GM23338 (cell line): ENCODE measurements at regions not wholly inside any gene's neighbourhood (a gene's known extent, or its start where the extent isn't known, plus 50 kb on each side); places are given as distances from the start of the nearest gene placed in this dataset.

Experiments
- ATAC-seq: fragments of 200-7000 bp; cut with Tn5 transposase; 3 replicates; pipeline ENCODE4 v1.9.1; 2020
- DNase-seq: peaks from one replicate; pipeline ENCODE4 v3.0.0-alpha.2; 2015; ENCODE audit warnings: low spot score
- H2AFZ ChIP-seq: fragments of 200-600 bp; sonication (generic); 2 replicates; pipeline ENCODE4 v1.8.0; 2016; ENCODE audit warnings: antibody characterized with exemption, mild to moderate bottlenecking, moderate library complexity
- H3F3A ChIP-seq: fragments of 200-600 bp; sonication (generic); replicated peaks from 2 replicates; pipeline ENCODE4 v1.8.0; 2017; ENCODE audit warnings: antibody characterized with exemption, mixed run types, low read depth
- H3K27ac ChIP-seq: fragments of 200-600 bp; sonication (generic); 2 replicates; pipeline ENCODE4 v1.6.1; 2016; ENCODE audit warnings: low read depth
- H3K27me3 ChIP-seq: fragments of 200-600 bp; sonication (generic); 2 replicates; pipeline ENCODE4 v1.8.0; 2016; ENCODE audit warnings: mild to moderate bottlenecking, mixed run types, moderate library complexity; ENCODE audit not compliant: insufficient read depth
- H3K36me3 ChIP-seq: fragments of 200-600 bp; sonication (generic); 2 replicates; pipeline ENCODE4 v1.8.0; 2016; ENCODE audit warnings: mild to moderate bottlenecking; ENCODE audit not compliant: insufficient read depth
- H3K4me1 ChIP-seq: fragments of 200-600 bp; sonication (generic); 2 replicates; pipeline ENCODE4 v1.8.0; 2016; ENCODE audit warnings: mild to moderate bottlenecking, moderate library complexity; ENCODE audit not compliant: insufficient read depth
- H3K4me2 ChIP-seq: fragments of 200-600 bp; sonication (generic); 2 replicates; pipeline ENCODE4 v1.7.1; 2017; ENCODE audit warnings: mixed run types
- H3K4me3 ChIP-seq: fragments of 200-600 bp; sonication (generic); 2 replicates; pipeline ENCODE4 v1.6.1; 2016; ENCODE audit warnings: mixed run types
- H3K79me2 ChIP-seq: fragments of 200-600 bp; sonication (generic); replicated peaks from 2 replicates; pipeline ENCODE4 v1.8.0; 2017; ENCODE audit warnings: mild to moderate bottlenecking; ENCODE audit not compliant: insufficient read depth
- H3K9me2 ChIP-seq: fragments of 200-600 bp; sonication (generic); 2 replicates; pipeline ENCODE4 v1.8.0; 2017; ENCODE audit not compliant: insufficient read depth
- H4K20me1 ChIP-seq: fragments of 200-600 bp; sonication (generic); replicated peaks from 2 replicates; pipeline ENCODE4 v1.8.0; 2017; ENCODE audit warnings: mild to moderate bottlenecking; ENCODE audit not compliant: insufficient read depth
- H3K27ac Mint-ChIP-seq: 2 replicates; pipeline ENCODE4 v1.8.0; 2020; ENCODE audit warnings: inconsistent platforms, mild to moderate bottlenecking, moderate library complexity, mixed read lengths
- H3K27me3 Mint-ChIP-seq: 3 replicates; pipeline ENCODE4 v1.8.0; 2022; ENCODE audit warnings: low read depth, mild to moderate bottlenecking, moderate library complexity, mixed read lengths, inconsistent platforms; ENCODE audit not compliant: insufficient read depth, poor library complexity
- H3K36me3 Mint-ChIP-seq: 3 replicates; pipeline ENCODE4 v1.8.0; 2021; ENCODE audit warnings: low read depth, mild to moderate bottlenecking, inconsistent platforms, moderate library complexity, mixed read lengths
- H3K4me1 Mint-ChIP-seq: 3 replicates; pipeline ENCODE4 v1.8.0; 2020; ENCODE audit warnings: mild to moderate bottlenecking, inconsistent platforms, mixed read lengths
- H3K4me3 Mint-ChIP-seq: 3 replicates; pipeline ENCODE4 v1.8.0; 2021; ENCODE audit warnings: moderate library complexity, mild to moderate bottlenecking, inconsistent platforms, mixed read lengths
- H3K9me3 Mint-ChIP-seq: 3 replicates; pipeline ENCODE4 v1.8.0; 2020; ENCODE audit warnings: moderate library complexity, mild to moderate bottlenecking, inconsistent platforms, mixed read lengths
- CREB1 ChIP-seq: fragments of 250-450 bp; sonication (Bioruptor Pico); IDR thresholded peaks from 2 replicates; pipeline ENCODE4 v1.5.0; 2020; ENCODE audit warnings: low read depth, mild to moderate bottlenecking, moderate library complexity
- CTCF ChIP-seq, 2 experiments: fragments of 200-600 bp in 1 of 2; sonication (generic) in 1 of 2; conservative IDR thresholded peaks; 2 replicates each; pipeline versions ENCODE4 v1.5.1 to v1.6.1; 2016 to 2017; ENCODE audit warnings: antibody characterized with exemption in 2 of 2, low read depth in 2 of 2, mild to moderate bottlenecking in 2 of 2, moderate library complexity in 1 of 2
- EZH2 ChIP-seq: fragments of 200-600 bp; sonication (generic); IDR thresholded peaks from one replicate; pipeline ENCODE4 v1.8.0; 2017; ENCODE audit warnings: antibody characterized with exemption, mild to moderate bottlenecking, low read depth; ENCODE audit not compliant: unreplicated experiment
- EZH2phosphoT487 ChIP-seq: fragments of 200-600 bp; sonication (generic); IDR thresholded peaks from one replicate; pipeline ENCODE4 v1.8.1; 2018; ENCODE audit warnings: antibody characterized with exemption; ENCODE audit not compliant: unreplicated experiment
- JUNB ChIP-seq: IDR thresholded peaks from one replicate; pipeline ENCODE4 v1.6.1; 2016; ENCODE audit warnings: antibody characterized with exemption; ENCODE audit not compliant: unreplicated experiment
- NANOG ChIP-seq: IDR thresholded peaks from 2 replicates; pipeline ENCODE4 v1.6.1; 2016; ENCODE audit warnings: antibody characterized with exemption, borderline replicate concordance
- POLR2AphosphoS5 ChIP-seq: IDR thresholded peaks from 2 replicates; pipeline ENCODE4 v1.6.1; 2016; ENCODE audit warnings: antibody characterized with exemption, low read depth
- STAT1 ChIP-seq: IDR thresholded peaks from one replicate; pipeline ENCODE4 v1.6.1; 2016; ENCODE audit warnings: antibody characterized with exemption; ENCODE audit not compliant: unreplicated experiment
- ZNF114 ChIP-seq: fragments of 250-450 bp; sonication (Bioruptor Pico); IDR thresholded peaks from 2 replicates; pipeline ENCODE4 v1.5.0; 2020; ENCODE audit warnings: mild to moderate bottlenecking, moderate library complexity
- ZNF331 ChIP-seq: fragments of 250-450 bp; sonication (Bioruptor Pico); IDR thresholded peaks from 2 replicates; pipeline ENCODE4 v1.5.0; 2020; ENCODE audit warnings: low read depth, mild to moderate bottlenecking, moderate library complexity
- TF ChIP-seq, protein P1 (sequence below): fragments of 250-450 bp; sonication (Bioruptor Pico); IDR thresholded peaks from 2 replicates; pipeline ENCODE4 v1.5.0; 2020; ENCODE audit warnings: mild to moderate bottlenecking, moderate library complexity
- TF ChIP-seq, protein P2 (sequence below): IDR thresholded peaks from 2 replicates; pipeline ENCODE4 v1.6.1; 2016; ENCODE audit warnings: antibody characterized with exemption
- TF ChIP-seq, protein P3 (sequence below): IDR thresholded peaks from one replicate; pipeline ENCODE4 v1.6.1; 2018; ENCODE audit warnings: antibody characterized with exemption; ENCODE audit not compliant: unreplicated experiment

DNA sequence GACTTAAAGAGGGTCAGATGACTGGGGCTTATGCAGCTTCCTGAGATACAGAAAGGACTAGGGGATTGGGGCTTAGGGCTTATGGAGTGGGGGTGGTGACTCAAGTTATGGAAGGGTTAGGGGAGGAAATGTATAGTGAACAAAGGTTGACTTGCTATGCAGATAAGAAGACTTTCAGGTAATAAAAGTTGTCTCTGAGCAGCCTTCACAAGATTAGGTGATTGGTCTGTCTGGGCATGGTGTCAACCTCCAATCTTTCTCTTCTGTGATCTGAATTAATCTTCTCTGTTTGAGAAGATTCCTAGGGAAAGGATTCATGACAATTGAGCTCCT lies 436.5 kb downstream of the SIPA1L2 start (continued):
- TF ChIP-seq, protein P1, sequence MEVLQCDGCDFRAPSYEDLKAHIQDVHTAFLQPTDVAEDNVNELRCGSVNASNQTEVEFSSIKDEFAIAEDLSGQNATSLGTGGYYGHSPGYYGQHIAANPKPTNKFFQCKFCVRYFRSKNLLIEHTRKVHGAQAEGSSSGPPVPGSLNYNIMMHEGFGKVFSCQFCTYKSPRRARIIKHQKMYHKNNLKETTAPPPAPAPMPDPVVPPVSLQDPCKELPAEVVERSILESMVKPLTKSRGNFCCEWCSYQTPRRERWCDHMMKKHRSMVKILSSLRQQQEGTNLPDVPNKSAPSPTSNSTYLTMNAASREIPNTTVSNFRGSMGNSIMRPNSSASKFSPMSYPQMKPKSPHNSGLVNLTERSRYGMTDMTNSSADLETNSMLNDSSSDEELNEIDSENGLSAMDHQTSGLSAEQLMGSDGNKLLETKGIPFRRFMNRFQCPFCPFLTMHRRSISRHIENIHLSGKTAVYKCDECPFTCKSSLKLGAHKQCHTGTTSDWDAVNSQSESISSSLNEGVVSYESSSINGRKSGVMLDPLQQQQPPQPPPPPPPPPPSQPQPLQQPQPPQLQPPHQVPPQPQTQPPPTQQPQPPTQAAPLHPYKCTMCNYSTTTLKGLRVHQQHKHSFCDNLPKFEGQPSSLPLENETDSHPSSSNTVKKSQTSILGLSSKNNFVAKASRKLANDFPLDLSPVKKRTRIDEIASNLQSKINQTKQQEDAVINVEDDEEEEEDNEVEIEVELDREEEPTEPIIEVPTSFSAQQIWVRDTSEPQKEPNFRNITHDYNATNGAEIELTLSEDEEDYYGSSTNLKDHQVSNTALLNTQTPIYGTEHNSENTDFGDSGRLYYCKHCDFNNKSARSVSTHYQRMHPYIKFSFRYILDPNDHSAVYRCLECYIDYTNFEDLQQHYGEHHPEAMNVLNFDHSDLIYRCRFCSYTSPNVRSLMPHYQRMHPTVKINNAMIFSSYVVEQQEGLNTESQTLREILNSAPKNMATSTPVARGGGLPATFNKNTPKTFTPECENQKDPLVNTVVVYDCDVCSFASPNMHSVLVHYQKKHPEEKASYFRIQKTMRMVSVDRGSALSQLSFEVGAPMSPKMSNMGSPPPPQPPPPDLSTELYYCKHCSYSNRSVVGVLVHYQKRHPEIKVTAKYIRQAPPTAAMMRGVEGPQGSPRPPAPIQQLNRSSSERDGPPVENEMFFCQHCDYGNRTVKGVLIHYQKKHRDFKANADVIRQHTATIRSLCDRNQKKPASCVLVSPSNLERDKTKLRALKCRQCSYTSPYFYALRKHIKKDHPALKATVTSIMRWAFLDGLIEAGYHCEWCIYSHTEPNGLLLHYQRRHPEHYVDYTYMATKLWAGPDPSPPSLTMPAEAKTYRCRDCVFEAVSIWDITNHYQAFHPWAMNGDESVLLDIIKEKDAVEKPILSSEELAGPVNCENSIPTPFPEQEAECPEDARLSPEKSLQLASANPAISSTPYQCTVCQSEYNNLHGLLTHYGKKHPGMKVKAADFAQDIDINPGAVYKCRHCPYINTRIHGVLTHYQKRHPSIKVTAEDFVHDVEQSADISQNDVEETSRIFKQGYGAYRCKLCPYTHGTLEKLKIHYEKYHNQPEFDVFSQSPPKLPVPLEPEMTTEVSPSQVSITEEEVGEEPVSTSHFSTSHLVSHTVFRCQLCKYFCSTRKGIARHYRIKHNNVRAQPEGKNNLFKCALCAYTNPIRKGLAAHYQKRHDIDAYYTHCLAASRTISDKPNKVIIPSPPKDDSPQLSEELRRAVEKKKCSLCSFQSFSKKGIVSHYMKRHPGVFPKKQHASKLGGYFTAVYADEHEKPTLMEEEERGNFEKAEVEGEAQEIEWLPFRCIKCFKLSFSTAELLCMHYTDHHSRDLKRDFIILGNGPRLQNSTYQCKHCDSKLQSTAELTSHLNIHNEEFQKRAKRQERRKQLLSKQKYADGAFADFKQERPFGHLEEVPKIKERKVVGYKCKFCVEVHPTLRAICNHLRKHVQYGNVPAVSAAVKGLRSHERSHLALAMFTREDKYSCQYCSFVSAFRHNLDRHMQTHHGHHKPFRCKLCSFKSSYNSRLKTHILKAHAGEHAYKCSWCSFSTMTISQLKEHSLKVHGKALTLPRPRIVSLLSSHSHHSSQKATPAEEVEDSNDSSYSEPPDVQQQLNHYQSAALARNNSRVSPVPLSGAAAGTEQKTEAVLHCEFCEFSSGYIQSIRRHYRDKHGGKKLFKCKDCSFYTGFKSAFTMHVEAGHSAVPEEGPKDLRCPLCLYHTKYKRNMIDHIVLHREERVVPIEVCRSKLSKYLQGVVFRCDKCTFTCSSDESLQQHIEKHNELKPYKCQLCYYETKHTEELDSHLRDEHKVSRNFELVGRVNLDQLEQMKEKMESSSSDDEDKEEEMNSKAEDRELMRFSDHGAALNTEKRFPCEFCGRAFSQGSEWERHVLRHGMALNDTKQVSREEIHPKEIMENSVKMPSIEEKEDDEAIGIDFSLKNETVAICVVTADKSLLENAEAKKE = no peak
- TF ChIP-seq JUNB = no peak

GRCh38 chr1:232192781-232193450 lies 437.0 kb downstream of the SIPA1L2 start:
- no peak for ATAC-seq
- Mint-ChIP-seq H3K27me3 (no peaks in the 10 kb centered on the region), H3K27ac (no peak overlapping the region), H3K4me3 (no peak overlapping the region), H3K36me3 (peaks cover 35% of the 10 kb centered on the region; the same call in 2 of the 3 replicates), H3K9me3 (no peaks in the 10 kb centered on the region), H3K4me1 (peaks cover 14% of the 10 kb centered on the region)
- Histone ChIP-seq H3K4me1 (peaks cover 4% of the 10 kb centered on the region; the same call in 1 of the 2 replicates), H3K27ac (no peak overlapping the region), H4K20me1 (peaks cover 5% of the 10 kb centered on the region), H3K4me2 (no peak overlapping the region), H3K9me2 (peaks cover 14% of the 10 kb centered on the region), H3K27me3 (no peaks in the 10 kb centered on the region), H3K36me3 (0 out of 2 replicates have a peak, but pooled peaks cover 4% of the 10 kb centered on the region), H3F3A (no peaks in the 10 kb centered on the region), H3K79me2 (no peaks in the 10 kb centered on the region), H3K4me3 (no peak overlapping the region), H2AFZ (no peak overlapping the region)
- no peak for DNase-seq
- TF ChIP-seq EZH2phosphoT487 = no peak
- TF ChIP-seq JUNB = no peak
- no peak for TF ChIP-seq EZH2
- no peak for TF ChIP-seq ZNF331
- TF ChIP-seq NANOG = no peak
- TF ChIP-seq ZNF114 (CRISPR knock-in tag) = no peak
- TF ChIP-seq, protein P2, sequence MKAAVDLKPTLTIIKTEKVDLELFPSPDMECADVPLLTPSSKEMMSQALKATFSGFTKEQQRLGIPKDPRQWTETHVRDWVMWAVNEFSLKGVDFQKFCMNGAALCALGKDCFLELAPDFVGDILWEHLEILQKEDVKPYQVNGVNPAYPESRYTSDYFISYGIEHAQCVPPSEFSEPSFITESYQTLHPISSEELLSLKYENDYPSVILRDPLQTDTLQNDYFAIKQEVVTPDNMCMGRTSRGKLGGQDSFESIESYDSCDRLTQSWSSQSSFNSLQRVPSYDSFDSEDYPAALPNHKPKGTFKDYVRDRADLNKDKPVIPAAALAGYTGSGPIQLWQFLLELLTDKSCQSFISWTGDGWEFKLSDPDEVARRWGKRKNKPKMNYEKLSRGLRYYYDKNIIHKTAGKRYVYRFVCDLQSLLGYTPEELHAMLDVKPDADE = no peak
- TF ChIP-seq STAT1 = no peak
- TF ChIP-seq CTCF (conservative IDR thresholded peaks at IDR 0.05; ENCODE audit: low read depth in 2 of 2) = no peak
- TF ChIP-seq POLR2AphosphoS5 = no peak
- TF ChIP-seq, protein P3, sequence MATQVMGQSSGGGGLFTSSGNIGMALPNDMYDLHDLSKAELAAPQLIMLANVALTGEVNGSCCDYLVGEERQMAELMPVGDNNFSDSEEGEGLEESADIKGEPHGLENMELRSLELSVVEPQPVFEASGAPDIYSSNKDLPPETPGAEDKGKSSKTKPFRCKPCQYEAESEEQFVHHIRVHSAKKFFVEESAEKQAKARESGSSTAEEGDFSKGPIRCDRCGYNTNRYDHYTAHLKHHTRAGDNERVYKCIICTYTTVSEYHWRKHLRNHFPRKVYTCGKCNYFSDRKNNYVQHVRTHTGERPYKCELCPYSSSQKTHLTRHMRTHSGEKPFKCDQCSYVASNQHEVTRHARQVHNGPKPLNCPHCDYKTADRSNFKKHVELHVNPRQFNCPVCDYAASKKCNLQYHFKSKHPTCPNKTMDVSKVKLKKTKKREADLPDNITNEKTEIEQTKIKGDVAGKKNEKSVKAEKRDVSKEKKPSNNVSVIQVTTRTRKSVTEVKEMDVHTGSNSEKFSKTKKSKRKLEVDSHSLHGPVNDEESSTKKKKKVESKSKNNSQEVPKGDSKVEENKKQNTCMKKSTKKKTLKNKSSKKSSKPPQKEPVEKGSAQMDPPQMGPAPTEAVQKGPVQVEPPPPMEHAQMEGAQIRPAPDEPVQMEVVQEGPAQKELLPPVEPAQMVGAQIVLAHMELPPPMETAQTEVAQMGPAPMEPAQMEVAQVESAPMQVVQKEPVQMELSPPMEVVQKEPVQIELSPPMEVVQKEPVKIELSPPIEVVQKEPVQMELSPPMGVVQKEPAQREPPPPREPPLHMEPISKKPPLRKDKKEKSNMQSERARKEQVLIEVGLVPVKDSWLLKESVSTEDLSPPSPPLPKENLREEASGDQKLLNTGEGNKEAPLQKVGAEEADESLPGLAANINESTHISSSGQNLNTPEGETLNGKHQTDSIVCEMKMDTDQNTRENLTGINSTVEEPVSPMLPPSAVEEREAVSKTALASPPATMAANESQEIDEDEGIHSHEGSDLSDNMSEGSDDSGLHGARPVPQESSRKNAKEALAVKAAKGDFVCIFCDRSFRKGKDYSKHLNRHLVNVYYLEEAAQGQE = no peak
- TF ChIP-seq CREB1 (CRISPR knock-in tag) = no peak
